ENCODE measurements at regions not wholly inside any gene's neighbourhood (a gene's known extent, or its start where the extent isn't known, plus 50 kb on each side); places are given as distances from the start of the nearest gene placed in this dataset.

DNA sequence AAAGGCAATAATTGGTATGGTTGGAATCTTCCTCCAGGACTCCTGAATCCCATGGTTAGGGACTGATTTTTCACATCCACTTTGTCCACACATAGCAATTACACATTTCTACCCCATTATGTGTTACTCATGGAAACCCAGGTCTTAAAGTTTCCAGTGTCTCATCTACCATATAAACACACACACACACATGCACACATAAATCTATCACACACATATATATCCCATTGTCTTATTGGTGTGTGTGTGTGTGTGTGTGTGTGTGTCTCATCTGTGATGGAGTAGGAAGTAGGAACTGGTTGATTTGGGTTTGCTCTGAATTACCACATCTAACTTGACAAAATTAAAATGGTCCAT lies 525.4 kb downstream of the FUT8 start:
- TF ChIP-seq CTCF (IDR thresholded peaks at IDR 0.05) (no peak), POLR2AphosphoS5 (IDR thresholded peaks at IDR 0.05) (no peak)
